GM21786 (cell line): ENCODE measurements at regions not wholly inside any gene's neighbourhood (a gene's known extent, or its start where the extent isn't known, plus 50 kb on each side); places are given as distances from the start of the nearest gene placed in this dataset.

ENCODE experiments used
- ATAC-seq: cut with Tn5 transposase; IDR thresholded peaks from one replicate; pipeline ENCODE4 v1.9.1; 2021; ENCODE audit not compliant: unreplicated experiment

DNA sequence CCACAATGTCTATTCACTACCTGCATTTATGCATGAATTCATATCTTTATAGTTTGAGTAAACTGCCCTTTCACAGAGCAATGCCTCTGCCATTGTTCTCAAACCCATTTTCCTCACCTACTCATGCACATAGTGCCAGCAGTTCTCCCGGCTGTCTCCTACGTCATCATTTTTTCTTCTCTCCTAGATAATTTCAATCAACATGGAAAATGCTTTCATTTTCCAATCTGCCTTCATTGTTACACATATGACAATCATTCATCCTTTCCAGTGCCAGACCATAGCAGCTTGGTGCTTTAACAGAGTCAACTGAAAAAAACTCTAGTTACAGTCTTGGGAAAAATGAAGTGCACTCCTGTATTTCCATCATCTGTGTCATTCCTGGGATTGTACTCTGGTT, 514.8 kb upstream of the CTNND2 start:
- no peak for ATAC-seq

DNA sequence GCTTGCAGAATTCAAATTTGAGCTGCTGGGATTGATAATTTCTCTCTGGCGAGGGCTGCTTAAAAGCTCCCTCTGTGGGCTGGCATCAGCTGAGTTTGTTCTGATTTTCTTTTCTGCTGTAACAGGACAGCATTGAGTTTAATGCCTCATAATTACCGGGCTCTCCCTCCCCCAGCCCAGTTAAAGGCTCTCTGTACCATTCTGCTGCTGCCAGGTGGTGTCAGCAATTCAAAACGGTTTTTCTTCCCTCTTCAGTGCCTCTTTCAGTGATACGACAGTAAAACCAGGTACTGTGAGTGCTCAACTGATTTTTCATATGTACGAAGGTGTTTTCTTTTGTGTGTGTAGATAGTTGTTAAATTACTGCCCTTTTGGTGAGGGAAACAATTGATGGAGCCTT, 509.3 kb upstream of the CTNND2 start:
- ATAC-seq, result no peak

DNA sequence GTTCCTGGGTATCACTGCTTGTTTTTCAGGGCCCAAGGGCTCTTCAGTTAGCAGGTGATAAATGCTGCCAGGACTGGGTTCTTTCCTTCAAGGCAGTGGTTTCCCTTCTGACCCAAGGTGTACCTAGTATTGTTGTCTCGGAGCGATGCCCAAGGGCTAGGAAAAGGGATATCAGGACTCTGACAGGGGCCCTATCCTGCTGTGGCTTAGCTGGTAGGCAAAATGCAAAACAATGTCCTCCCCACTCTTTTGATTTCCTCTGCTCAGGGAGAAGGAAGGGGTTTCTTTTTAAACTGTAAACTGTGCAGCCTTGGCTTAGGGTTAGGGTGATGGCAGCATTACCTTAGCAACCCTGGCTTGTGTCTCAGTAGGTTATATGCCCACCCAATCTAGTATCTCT, 508.8 kb upstream of the CTNND2 start:
- ATAC-seq, result no peak

DNA sequence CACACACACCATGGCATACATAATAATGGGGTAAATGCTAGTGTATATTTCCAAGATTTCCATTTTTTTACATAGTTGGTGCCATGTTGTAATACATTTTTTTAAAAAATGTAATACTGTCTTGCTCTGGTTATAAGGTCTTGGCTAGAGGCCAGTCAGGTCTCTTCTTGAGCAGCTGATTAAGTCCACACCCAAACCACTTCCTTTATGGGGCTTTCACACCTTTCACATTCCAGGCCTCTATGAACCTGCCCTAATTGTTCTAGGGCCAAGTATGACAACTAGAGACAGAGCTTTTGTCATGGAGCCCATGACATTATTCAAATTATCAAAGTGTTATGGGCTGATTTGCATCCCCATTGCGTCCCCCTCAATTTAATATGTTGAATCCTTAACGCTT, 495.6 kb upstream of the CTNND2 start:
- ATAC-seq, result no peak

DNA sequence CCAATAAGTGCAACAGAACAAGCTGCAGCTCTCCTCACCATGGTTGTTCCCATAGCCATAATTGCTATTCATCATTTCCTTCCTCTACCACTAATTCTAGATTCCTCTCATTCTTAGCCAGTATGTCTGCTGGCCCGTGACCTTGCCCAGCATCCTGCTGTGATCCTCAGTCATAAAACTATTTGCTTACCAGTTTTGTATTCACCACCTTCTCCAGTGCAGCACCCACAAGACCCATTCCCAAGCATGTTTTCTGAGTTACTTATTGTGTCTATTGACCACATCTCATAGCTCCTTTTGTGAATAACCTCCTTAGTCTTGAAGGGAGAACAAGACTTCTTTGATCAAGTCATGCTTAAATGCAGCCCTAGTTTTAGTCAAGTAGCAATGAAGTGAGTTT, 488.0 kb upstream of the CTNND2 start:
- ATAC-seq, result no peak

DNA sequence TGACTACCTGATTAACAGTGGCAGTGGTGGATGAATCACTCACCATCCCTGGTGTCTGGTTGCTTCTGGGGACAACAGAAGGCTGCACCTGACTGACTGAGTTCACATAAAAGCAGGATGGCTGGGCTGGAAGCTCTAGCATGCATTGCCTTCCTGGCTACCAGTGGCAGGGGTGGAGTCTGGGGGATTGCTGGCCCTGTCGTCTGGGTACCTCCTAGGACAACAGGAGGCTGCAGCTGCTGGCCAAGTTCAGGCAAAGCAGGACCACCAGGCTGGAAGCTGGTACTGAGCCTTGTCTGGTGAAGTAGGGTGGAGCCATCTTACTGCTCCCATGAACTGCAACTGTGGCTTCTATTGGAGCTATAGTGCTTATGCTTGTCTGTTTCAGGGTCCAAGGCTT, 480.8 kb upstream of the CTNND2 start:
- no peak for ATAC-seq

DNA sequence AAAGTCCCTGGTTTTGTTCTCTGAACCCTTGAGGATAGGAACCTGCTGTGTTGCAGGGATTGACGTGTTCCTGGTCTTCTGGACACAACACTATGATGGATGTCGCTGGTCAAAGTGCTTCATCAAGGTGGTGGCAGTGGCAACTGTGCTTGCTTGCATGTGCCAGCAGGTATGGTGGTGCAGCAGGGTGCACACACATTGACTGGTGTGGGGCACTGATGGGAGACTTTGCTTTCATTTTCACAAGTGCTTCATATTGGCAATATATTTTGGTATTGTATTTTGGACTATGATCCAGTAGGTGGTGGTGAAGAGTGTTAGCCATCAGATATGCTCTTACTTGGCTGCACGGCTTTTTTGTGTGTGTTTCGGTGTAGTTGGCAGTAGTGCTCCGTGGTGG, 479.8 kb upstream of the CTNND2 start:
- ATAC-seq, result no peak

DNA sequence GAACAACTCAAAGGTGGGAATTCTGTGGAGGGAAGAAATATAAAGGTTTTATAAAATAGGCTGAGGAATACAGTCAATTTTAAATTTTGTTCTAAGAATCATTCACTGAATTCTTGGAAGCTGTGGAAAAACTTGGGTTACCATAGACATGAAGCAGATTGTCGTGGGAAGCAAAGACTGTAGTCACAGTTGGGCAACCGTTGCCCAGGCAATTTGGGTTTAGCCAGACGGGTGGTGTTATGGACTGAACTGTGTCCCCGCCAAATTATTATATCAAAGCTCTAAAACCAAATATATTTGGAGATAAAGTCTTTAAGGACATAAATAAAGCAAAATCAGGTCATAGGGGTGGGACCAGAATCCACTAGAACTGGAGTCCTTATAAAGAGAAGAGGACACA, 463.7 kb upstream of the CTNND2 start:
- no peak for ATAC-seq

DNA sequence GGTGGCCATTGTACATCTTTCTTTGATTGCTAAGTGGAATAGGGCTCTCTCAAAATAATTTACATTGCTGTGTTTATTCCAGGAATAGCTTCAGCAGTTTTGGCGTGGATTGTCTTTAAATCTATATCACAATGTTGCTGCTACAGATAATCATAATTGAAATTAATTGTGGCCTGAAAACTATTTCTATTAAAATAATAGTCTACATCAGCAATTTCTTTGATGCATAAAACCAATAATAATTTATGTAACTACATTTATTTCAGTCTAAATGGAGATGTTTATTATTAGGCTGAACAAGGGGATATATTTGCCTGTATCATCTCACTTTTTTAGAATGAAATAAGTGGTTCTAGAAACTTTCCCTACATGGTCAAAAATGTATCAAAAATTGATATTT, 456.0 kb upstream of the CTNND2 start:
- ATAC-seq, result no peak

DNA sequence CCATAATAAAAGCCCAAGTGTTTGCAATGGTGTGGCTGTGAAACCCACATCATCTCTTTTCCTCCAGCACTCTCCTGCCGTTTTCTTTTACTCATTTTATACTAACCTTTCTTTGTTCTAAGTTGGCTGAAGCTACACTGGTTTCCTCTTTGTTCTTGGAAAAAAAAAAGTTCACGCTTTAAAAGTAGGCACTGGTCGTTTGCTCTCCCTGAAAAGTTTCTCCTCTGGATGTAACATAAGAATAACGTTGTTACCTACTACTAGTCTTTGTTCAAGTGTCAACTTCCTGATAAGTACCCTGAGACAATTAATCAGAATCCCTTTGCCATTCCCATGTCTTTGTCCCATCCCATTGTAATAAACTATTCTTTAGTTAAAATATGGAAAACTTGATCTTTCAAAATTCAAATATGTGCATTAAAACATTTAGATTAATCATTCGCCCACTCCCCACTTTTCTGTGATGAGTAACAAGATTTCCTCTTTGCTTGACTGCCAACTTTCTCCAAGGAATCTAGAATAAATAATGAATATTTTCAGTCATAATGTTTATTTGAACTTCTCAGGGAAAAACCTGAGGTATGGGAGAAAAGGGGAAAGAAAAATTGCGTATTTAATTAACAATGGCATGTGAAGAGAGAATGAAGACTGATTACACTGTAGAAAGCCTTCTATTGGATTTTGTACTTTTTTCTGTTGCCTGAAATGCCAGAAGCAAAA, 454.3 kb upstream of the CTNND2 start:
- ATAC-seq, result no peak

DNA sequence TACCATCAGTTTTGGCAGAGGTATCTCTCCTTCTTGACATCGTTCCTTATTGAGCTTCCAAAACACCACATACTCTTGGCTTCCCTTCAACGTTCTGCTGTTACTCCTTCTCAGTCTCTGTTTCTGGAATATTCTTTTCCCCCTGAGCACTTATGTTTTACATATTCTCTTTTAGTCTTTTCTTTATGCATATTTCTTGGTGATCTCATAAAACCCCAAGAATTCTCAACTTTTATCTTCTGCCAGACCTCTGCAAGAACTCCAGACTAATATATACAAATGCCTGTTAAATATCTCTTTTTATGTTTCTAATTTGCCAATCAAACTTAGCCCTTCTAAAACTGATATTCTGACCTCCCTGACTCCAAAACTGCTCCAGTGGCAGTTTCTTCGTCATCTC, 453.4 kb upstream of the CTNND2 start:
- no peak for ATAC-seq

DNA sequence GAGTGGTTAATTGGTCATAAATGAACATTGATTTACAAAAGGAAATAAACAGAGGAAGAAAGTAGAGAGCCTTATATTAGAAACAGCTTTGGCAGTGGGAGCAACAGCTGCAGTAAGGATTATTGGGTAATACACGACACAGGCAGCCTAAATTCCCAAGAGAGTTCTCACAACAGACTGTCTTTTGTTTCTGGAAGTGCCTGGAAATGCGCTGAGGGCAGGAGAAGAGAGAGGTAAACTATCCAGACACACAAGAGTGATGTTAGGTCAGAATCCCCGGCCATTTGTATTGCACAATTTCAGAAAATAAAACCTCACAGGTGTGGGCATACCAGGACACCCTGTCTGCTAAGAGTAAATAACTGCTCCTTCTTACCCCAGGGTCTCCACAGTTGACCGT, 450.4 kb upstream of the CTNND2 start:
- ATAC-seq, result no peak

DNA sequence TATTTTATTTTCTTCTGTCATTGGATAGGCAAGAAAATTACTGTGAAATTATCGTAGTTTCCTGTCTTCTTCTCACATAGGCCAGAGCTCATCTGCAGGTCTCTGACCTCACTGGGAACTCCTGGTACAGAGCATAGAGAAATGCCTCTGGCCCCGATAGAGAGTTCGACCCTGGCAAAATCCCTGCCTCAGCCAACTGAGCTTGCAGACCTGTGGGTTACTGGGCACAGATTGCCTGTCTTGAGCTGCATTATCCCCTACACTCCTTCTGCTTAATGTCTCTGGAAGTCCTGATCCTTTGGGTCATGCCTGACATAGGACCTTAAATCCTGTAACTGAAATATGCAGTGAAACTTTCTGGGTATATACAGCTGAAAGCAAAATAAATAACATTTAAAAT, 439.3 kb upstream of the CTNND2 start:
- ATAC-seq, result no peak

DNA sequence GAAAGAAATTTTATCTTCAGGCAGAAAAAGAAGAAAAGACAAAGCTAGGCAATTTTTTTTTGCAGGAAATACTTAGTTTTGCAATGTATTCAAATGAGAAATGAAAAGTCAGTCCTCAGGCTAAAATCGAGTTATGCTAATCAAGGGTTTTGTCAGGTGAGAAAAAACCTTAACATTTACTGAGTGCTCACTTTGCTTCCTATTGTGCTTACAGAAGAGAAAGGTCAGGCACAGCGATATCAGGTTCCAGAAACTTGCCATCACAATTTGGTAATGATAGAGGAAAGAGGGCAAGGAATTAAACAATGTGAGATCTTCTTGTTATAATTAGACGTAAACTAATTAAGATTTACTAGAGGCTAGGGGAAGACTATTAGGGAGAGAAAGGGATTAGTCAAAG, 431.7 kb upstream of the CTNND2 start:
- ATAC-seq, result no peak

DNA sequence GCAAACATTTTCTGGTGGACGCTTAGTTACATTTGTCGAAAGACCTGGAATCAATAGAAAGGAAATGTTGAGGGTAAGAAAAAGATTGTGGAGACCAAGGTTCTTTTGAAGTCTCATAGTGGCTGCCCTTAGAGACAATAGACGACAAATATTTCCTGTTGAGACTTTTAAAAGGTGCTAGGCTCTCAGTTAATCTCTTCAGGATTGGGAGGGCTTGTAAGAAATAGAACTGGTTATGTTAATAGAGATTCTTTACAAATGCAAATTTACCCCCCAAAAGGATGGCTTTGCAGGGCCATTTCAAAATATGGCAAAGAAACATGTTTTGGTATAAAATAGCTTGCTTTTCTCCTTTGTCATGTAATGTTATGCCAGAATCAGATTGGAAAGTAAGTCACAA, 428.2 kb upstream of the CTNND2 start:
- no peak for ATAC-seq

DNA sequence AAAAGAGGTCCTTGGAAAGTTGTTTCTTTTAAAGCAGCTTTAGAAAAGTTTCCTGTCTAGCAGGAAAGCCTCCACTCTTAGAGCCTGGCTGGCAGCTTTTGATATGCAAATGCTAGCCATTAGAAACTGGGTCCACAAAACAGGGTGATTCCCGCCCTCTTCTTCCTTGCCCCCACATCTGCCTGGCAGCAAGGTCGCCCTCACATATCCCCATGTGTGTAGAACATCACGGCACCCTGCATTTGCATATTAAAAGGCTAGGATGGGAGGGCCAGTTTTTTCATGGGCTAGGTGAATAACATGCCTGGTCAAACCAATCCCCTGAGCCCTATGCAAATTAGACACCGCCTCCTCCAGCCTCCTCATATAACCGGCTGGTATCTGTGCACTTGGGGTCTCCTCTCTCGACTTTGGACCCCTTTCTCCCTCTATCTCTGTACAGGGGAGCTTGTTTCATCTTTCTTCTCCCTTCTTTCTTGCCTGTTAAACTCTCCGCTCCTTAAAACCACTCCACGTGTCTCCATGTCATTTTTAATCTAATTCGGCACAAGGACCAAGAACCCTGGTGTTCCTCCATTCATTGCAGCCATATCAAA, 426.8 kb upstream of the CTNND2 start:
- ATAC-seq, result no peak

DNA sequence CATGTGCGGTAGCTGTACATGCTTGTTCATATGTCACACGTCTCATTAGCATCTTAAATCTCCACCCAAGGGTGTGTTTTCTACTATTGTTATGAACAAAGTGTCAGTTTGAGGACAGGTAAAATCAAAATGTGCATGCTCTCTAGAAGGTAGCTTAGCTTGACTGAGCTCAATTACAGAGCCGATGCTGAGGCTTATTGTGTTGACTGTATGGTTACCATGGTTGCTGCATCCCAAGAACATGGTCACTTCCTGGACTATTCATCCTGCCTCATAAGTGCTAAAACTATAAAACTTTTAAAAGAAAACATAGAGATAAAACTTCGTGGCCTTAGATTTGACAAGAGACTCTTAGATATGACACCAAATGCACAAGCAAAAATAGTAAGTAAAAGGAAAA, 426.1 kb upstream of the CTNND2 start:
- no peak for ATAC-seq

DNA sequence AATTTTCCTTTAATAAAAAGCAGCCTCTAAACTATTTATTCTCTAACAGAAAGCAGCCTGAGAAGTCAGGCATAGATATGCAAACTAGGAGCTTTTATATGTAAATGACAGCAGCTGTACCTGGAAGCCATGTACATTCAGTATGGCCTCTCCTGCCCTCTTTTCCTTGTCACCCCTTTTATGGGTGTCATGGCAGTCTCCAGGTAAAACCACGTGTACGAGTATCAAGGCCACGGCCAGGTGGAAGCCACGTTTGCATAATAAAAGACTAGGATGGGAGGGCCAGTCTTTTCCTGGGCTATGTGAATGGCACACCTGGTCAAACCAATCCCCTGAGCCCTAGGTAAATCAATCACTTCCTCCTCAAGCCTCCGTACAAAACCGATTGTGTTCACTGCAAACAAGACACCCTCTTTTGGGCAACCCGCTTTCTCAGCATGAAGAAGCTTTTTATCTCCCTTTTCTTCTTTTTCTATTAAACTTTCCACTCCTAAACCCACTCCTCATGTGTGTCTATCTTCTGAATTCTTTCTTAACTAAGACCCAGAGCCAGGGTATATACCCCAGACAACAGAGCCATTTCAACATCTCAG, 419.5 kb upstream of the CTNND2 start:
- ATAC-seq, result no peak

DNA sequence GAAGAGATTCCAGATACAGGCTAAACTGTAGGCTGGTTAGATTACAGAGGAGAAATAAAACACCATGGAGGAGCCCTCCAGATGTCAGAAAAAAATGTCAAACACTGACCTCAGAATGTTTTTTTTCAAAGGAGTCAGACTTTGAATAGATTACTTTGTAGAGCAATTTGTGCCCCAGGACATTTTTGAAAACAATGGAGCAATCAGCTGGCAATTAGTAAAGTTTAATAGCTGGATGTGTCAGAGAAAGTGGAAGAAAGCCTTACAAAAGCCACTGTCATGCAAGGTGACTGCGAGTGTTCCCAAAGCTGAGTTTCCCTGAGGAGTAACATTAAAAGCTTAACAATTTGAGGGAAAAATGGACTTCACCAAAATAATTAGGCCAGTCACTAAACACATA, 417.8 kb upstream of the CTNND2 start:
- no peak for ATAC-seq

DNA sequence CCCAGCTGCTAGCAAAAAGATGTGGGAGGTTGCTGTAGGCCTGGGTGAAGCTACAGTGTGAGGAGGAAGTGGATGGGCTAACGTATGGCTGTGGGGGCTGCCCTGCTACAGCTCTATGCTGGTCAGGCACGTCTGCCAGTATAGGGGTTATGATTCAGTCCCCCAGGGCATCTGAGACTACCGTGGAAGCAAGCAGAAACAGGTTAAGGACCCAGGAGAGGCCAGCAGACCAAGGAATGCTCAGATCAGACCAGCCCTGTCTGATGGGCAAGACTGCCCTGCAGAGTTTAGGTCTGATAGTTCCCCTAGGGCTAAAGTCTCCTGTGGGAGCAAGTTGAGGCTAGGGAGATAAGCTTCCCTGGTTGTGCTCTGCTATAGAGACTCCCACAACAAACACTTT, 416.1 kb upstream of the CTNND2 start:
- ATAC-seq, result no peak

DNA sequence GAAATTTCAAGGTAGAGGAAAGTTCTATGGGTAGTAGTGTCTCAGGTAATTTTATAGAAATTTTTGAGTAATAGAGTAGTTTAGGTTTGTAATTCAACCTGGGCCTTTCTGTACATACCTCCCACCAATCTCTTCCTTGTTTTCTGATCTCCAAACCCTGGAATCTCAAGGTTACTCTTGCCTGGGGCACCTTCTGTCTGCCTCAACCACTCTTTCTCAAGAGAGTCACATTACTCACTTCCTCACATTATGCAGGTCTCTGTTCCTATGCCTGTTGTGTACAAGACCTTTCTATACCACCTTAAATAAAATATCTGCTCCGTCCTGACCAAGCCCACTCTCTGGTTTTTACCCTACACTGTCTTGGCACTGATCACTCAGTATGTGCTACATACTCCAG, 412.6 kb upstream of the CTNND2 start:
- ATAC-seq, result no peak

DNA sequence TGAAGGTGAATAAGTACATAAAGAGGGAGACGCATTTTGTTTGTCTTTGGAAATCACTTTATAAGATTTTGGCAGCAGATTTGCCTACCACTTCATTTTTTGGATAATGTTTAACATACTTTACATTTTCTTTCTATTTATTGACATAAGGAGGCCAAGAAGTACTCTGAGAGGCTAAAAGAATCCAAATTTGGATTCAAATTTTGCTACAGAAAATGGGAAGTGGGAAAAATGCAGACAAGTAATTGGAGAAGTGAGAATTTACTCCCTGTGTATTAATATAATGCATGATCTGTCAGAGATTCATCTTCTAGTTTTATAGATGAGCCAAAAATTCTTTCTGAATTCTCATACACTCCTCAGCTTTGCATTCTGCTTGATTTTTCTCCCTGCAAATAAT, 411.2 kb upstream of the CTNND2 start:
- ATAC-seq, result no peak

DNA sequence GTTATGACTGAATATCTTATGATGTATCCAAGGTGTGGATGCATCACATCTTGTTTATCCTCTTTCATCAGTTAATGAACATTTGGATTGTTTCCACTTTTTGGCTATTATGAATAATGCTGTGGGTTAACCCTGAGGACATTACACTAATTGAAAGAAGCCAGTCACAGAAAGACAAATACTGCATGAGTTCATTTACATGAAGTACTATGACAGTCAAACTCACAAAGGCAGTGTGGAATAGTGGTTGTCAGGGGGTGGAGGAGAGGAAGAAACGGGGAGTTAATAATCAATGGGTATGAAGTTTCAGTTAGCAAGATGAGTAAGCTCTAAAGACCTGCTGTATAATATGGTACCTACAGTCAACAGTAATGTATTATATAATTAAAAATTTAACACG, 409.4 kb upstream of the CTNND2 start:
- ATAC-seq, result peak; percentile 83
